ENCODE measurements at regions not wholly inside any gene's neighbourhood (a gene's known extent, or its start where the extent isn't known, plus 50 kb on each side); places are given as distances from the start of the nearest gene placed in this dataset.

DNA sequence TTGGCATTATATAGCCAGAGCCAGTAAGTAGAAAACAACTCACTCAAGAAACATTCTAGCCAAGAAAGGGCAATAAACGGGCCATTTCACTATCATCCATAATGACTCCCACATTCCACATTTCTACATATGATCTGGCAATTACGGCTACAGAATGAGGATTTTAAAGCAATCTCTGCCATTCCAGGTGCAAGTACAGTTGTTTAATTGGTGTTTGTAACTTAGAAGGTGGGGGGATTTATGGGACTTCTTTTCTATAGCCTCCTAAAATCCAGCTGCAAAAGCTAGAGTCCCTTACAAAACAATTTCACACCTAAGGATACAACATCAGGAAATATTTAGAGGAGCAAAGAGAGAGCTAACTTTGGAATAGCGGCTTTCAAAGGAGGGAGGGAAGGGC is 295.4 kb upstream of the RORA start:
- no peaks in the 10 kb centered on the region for H3K36me3 Mint-ChIP-seq
- H3K9me3 Mint-ChIP-seq: peaks cover 0 to 4% (median 0%) of the 10 kb centered on the region in 7 donors
- no peak overlapping the region for H3K4me3 Mint-ChIP-seq

DNA sequence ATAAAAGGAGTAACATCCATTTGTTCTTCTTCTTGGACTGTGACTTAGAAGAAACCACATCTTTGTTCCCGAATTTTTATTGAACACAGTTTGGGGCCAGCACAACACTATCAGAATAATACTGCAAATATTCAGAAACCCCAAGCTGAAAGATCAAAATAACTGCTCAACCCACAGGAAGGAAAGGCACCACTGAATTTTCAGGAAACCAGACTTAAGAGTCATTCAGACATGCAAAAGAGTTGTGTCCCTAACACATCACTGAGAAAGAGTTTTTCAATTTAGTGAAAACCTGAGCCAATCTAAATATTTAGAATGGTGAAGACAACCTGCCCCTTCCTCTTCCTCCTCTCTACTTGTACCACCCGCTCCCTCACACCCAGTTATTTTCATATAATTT is 295.0 kb upstream of the RORA start:
- Mint-ChIP-seq H3K27me3 (peaks cover 15% of the 10 kb centered on the region), H3K36me3 (no peaks in the 10 kb centered on the region), H3K9me3 (peaks cover 0 to 4% (median 0%) of the 10 kb centered on the region in 7 donors), H3K27ac (no peak overlapping the region), H3K4me3 (no peak overlapping the region), H3K4me1 (no peaks in the 10 kb centered on the region)
- no peaks in the 10 kb centered on the region for H3K4me1 ChIP-seq (ENCODE audit: control insufficient read depth, insufficient read depth, low read length, poor library complexity, severe bottlenecking)
- H3K27ac ChIP-seq (ENCODE audit: insufficient read depth, low read length, poor library complexity, severe bottlenecking): no peak overlapping the region
- no peaks in the 10 kb centered on the region for H3K9me3 ChIP-seq (ENCODE audit: control insufficient read depth in 2 of 2, low read length in 2 of 2)
- H3K27me3 ChIP-seq (ENCODE audit: control insufficient read depth, insufficient read depth, low read length): no peaks in the 10 kb centered on the region
- DNase-seq: no peak
- H3K4me3 ChIP-seq (ENCODE audit: low read depth, low read length): no peak overlapping the region
- no peaks in the 10 kb centered on the region for H3K36me3 ChIP-seq (ENCODE audit: control insufficient read depth, insufficient read depth, low read length)
- ATAC-seq (ENCODE audit: low read depth in 2 of 2): no peak

More for the DNA sequence above, 295.4 kb upstream of the RORA start:
- DNase-seq (no peak), ATAC-seq (ENCODE audit: low read depth in 2 of 2) (no peak)
- Histone ChIP-seq H3K36me3 (ENCODE audit: control insufficient read depth, insufficient read depth, low read length) (no peaks in the 10 kb centered on the region), H3K4me3 (ENCODE audit: low read depth, low read length) (no peak overlapping the region), H3K27ac (ENCODE audit: insufficient read depth, low read length, poor library complexity, severe bottlenecking) (no peak overlapping the region), H3K4me1 (ENCODE audit: control insufficient read depth, insufficient read depth, low read length, poor library complexity, severe bottlenecking) (no peaks in the 10 kb centered on the region), H3K9me3 (ENCODE audit: control insufficient read depth in 2 of 2, low read length in 2 of 2) (no peaks in the 10 kb centered on the region), H3K27me3 (ENCODE audit: control insufficient read depth, insufficient read depth, low read length) (no peaks in the 10 kb centered on the region)
- Mint-ChIP-seq H3K4me1 (no peaks in the 10 kb centered on the region), H3K27ac (no peak overlapping the region), H3K27me3 (peaks cover 15% of the 10 kb centered on the region)

DNA sequence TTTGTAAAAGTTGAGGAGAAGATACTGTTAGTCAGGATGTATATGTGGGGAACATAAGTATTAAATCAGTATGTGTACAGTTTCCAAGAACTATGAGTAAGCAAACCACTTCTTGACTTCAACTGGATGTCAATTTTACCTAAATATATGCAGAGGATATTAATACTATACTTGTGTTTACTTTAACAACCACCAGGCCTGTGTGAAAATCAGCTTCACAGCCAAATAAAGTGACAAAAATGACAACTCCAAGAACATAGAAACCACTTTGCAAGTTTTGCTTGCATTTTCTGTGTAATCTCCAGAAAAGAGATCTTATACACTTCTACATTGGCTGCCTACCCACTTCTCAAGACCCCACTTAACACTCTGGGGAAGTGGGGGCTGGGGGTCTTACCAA is 293.3 kb upstream of the RORA start:
- Histone ChIP-seq H3K27ac (ENCODE audit: insufficient read depth, low read length, poor library complexity, severe bottlenecking) (no peak overlapping the region), H3K9me3 (ENCODE audit: control insufficient read depth in 2 of 2, low read length in 2 of 2) (no peaks in the 10 kb centered on the region), H3K4me3 (ENCODE audit: low read depth, low read length) (no peak overlapping the region), H3K27me3 (ENCODE audit: control insufficient read depth, insufficient read depth, low read length) (no peaks in the 10 kb centered on the region), H3K4me1 (ENCODE audit: control insufficient read depth, insufficient read depth, low read length, poor library complexity, severe bottlenecking) (no peaks in the 10 kb centered on the region), H3K36me3 (ENCODE audit: control insufficient read depth, insufficient read depth, low read length) (no peaks in the 10 kb centered on the region)
- Mint-ChIP-seq H3K4me3 (no peak overlapping the region), H3K4me1 (no peaks in the 10 kb centered on the region), H3K9me3 (peaks cover 0 to 4% (median 0%) of the 10 kb centered on the region in 7 donors), H3K36me3 (no peaks in the 10 kb centered on the region), H3K27me3 (peaks cover 15% of the 10 kb centered on the region), H3K27ac (no peak overlapping the region)
- ATAC-seq (ENCODE audit: low read depth in 2 of 2) (no peak), DNase-seq (no peak)

DNA sequence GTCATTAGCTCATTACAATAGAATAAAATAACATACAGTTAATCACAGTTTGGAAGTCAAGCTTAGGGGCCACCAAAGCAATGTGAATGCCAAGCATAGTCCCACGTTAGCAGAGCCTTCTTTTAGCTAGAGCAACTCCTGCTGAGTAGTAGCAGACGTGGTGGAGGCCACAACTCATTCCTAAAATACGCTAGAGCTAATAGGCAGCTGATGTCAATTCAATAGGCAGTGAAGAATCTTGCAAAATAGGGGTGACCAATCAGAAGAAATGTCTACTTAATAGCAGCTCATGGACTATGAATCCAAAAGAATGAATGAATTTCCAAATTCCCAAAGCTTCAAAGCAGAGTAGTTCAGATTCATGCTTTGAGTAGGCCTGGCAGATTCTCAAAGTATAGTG is 292.9 kb upstream of the RORA start:
- no peaks in the 10 kb centered on the region for H3K36me3 ChIP-seq (ENCODE audit: control insufficient read depth, insufficient read depth, low read length)
- no peak overlapping the region for H3K4me3 ChIP-seq (ENCODE audit: low read depth, low read length)
- Mint-ChIP-seq H3K27me3 (peaks cover 15% of the 10 kb centered on the region), H3K9me3 (peaks cover 0 to 4% (median 0%) of the 10 kb centered on the region in 7 donors), H3K4me3 (no peak overlapping the region), H3K4me1 (no peaks in the 10 kb centered on the region), H3K36me3 (no peaks in the 10 kb centered on the region), H3K27ac (no peak overlapping the region)
- no peaks in the 10 kb centered on the region for H3K27me3 ChIP-seq (ENCODE audit: control insufficient read depth, insufficient read depth, low read length)
- H3K27ac ChIP-seq (ENCODE audit: insufficient read depth, low read length, poor library complexity, severe bottlenecking): no peak overlapping the region
- no peak for DNase-seq
- no peak for ATAC-seq (ENCODE audit: low read depth in 2 of 2)
- H3K4me1 ChIP-seq (ENCODE audit: control insufficient read depth, insufficient read depth, low read length, poor library complexity, severe bottlenecking): no peaks in the 10 kb centered on the region
- no peaks in the 10 kb centered on the region for H3K9me3 ChIP-seq (ENCODE audit: control insufficient read depth in 2 of 2, low read length in 2 of 2)

DNA sequence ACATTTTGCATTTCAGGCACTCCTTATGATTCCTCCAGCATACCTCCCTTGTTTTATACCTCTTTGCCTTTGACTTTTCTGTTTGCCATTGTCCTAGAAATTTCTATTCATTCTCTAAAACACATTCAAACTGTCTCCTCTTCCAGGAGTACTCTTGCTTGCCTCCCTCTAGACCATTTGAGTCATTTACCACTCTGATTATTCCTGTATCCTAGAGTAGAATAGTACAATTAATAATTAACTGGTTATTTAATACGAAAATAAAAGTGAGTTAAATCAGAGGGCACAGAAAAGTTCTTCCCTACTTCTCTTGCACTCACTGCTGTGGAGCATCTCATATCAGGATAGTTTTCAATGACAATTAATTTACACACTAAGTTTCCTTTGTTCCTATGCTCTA is 290.2 kb upstream of the RORA start:
- H3K36me3 ChIP-seq (ENCODE audit: control insufficient read depth, insufficient read depth, low read length): no peaks in the 10 kb centered on the region
- H3K4me3 ChIP-seq (ENCODE audit: low read depth, low read length): no peak overlapping the region
- no peaks in the 10 kb centered on the region for H3K4me1 ChIP-seq (ENCODE audit: control insufficient read depth, insufficient read depth, low read length, poor library complexity, severe bottlenecking)
- H3K27me3 Mint-ChIP-seq: peaks cover 14% of the 10 kb centered on the region
- H3K27ac Mint-ChIP-seq: no peak overlapping the region
- H3K36me3 Mint-ChIP-seq: no peaks in the 10 kb centered on the region
- H3K9me3 ChIP-seq (ENCODE audit: control insufficient read depth in 2 of 2, low read length in 2 of 2): no peaks in the 10 kb centered on the region
- H3K4me3 Mint-ChIP-seq: no peak overlapping the region
- H3K9me3 Mint-ChIP-seq: peaks cover 0 to 4% (median 0%) of the 10 kb centered on the region in 7 donors
- no peak for ATAC-seq (ENCODE audit: low read depth in 2 of 2)
- no peaks in the 10 kb centered on the region for H3K27me3 ChIP-seq (ENCODE audit: control insufficient read depth, insufficient read depth, low read length)
- DNase-seq: no peak
- no peak overlapping the region for H3K27ac ChIP-seq (ENCODE audit: insufficient read depth, low read length, poor library complexity, severe bottlenecking)
- H3K4me1 Mint-ChIP-seq: no peaks in the 10 kb centered on the region

DNA sequence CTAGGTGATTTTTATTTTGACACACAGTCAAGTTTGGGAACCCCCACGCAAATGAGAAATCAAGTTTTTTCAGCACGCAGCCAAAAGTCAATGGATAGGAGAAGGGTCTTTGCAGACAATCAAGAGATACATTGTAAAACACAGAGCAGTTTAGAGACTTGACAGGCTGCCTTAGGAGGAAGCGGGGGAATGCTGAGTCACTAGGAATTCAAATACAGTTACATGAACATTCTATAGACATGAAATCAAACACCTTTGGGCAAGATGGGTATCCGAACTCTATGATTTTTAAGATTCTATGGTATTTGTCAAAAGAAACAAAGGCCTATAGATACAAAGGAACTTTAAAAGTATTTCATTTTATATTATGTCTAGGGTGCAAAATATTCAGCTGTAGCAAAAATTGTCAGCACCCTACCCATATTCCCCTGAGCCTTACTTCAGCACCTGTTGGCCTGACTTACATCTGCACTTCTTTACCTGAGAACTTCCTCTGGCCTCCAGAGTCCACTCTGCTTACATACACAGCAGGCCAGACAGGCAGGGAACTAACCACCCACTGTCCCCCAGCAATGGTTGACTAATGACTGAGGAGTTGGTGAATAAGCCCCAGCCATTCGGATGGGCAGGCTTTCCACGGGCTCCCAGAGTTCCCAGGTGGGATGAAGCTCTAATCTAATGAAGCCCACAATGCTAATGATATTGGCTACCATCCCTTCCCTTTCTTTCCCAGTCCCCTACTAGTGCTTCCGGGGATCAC is 289.3 kb upstream of the RORA start:
- Mint-ChIP-seq H3K4me3 (no peak overlapping the region), H3K9me3 (peaks cover 0 to 2% (median 0%) of the 10 kb centered on the region in 7 donors), H3K27me3 (peaks cover 11% of the 10 kb centered on the region), H3K27ac (no peak overlapping the region), H3K4me1 (no peaks in the 10 kb centered on the region), H3K36me3 (no peaks in the 10 kb centered on the region)
- Histone ChIP-seq H3K4me3 (ENCODE audit: low read depth, low read length) (no peak overlapping the region), H3K9me3 (ENCODE audit: control insufficient read depth in 2 of 2, low read length in 2 of 2) (no peaks in the 10 kb centered on the region), H3K27ac (ENCODE audit: insufficient read depth, low read length, poor library complexity, severe bottlenecking) (no peak overlapping the region), H3K27me3 (ENCODE audit: control insufficient read depth, insufficient read depth, low read length) (no peaks in the 10 kb centered on the region), H3K4me1 (ENCODE audit: control insufficient read depth, insufficient read depth, low read length, poor library complexity, severe bottlenecking) (no peaks in the 10 kb centered on the region), H3K36me3 (ENCODE audit: control insufficient read depth, insufficient read depth, low read length) (no peaks in the 10 kb centered on the region)
- DNase-seq: no peak
- ATAC-seq (ENCODE audit: low read depth in 2 of 2): no peak

DNA sequence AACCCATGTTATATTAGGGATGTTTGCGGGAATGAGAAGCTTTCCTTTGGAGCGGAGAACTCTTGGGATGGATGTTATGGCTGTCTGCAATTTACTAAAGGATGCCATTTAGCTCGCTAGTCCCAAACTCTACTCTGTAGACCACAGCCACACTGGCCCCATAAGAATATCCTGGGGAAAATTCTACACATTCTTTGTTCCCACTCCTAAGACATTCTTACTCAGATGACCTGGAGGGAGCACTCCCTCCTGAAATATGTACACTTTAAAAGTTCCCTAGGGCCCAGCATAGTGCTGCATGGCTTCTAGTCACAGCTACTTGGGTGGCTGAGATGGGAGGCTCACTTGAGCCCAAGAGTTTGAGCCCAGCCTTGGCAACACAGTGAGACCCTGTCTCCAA is 288.7 kb upstream of the RORA start:
- Histone ChIP-seq H3K36me3 (ENCODE audit: control insufficient read depth, insufficient read depth, low read length) (no peaks in the 10 kb centered on the region), H3K27me3 (ENCODE audit: control insufficient read depth, insufficient read depth, low read length) (no peaks in the 10 kb centered on the region), H3K4me3 (ENCODE audit: low read depth, low read length) (no peak overlapping the region), H3K27ac (ENCODE audit: insufficient read depth, low read length, poor library complexity, severe bottlenecking) (no peak overlapping the region), H3K9me3 (ENCODE audit: control insufficient read depth in 2 of 2, low read length in 2 of 2) (no peaks in the 10 kb centered on the region), H3K4me1 (ENCODE audit: control insufficient read depth, insufficient read depth, low read length, poor library complexity, severe bottlenecking) (no peaks in the 10 kb centered on the region)
- DNase-seq: no peak
- H3K27me3 Mint-ChIP-seq: peaks cover 11% of the 10 kb centered on the region
- peaks cover 0 to 2% (median 0%) of the 10 kb centered on the region in 7 donors for H3K9me3 Mint-ChIP-seq
- no peaks in the 10 kb centered on the region for H3K36me3 Mint-ChIP-seq
- no peaks in the 10 kb centered on the region for H3K4me1 Mint-ChIP-seq
- H3K4me3 Mint-ChIP-seq: no peak overlapping the region
- no peak overlapping the region for H3K27ac Mint-ChIP-seq
- ATAC-seq (ENCODE audit: low read depth in 2 of 2): no peak

DNA sequence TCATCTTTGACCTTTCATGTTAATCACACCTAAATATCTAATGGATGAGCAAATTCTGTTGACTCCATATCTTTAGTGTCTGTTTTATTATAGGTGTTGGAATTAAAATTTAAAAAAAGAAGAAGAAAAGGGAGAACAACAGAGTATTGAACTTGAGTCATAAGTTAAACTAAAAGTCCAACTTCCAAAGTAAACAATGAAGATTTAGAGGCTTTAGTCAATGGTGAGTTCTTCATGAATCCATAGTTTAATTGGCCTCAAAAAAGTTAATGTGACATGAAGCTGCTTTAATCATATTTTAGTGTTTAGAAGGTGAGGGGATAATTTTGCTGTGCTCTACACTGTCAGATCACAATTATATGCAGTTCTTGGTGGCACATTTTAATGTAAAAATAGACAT is 288.2 kb upstream of the RORA start:
- DNase-seq: no peak
- H3K4me3 ChIP-seq (ENCODE audit: low read depth, low read length): no peak overlapping the region
- no peak for ATAC-seq (ENCODE audit: low read depth in 2 of 2)
- H3K4me1 Mint-ChIP-seq: no peaks in the 10 kb centered on the region
- H3K4me1 ChIP-seq (ENCODE audit: control insufficient read depth, insufficient read depth, low read length, poor library complexity, severe bottlenecking): no peaks in the 10 kb centered on the region
- no peak overlapping the region for H3K27ac Mint-ChIP-seq
- no peak overlapping the region for H3K27ac ChIP-seq (ENCODE audit: insufficient read depth, low read length, poor library complexity, severe bottlenecking)
- H3K4me3 Mint-ChIP-seq: no peak overlapping the region
- H3K27me3 ChIP-seq (ENCODE audit: control insufficient read depth, insufficient read depth, low read length): no peaks in the 10 kb centered on the region
- H3K9me3 Mint-ChIP-seq: peaks cover 0 to 2% (median 0%) of the 10 kb centered on the region in 7 donors
- H3K36me3 ChIP-seq (ENCODE audit: control insufficient read depth, insufficient read depth, low read length): no peaks in the 10 kb centered on the region
- peaks cover 8% of the 10 kb centered on the region for H3K27me3 Mint-ChIP-seq
- H3K9me3 ChIP-seq (ENCODE audit: control insufficient read depth in 2 of 2, low read length in 2 of 2): no peaks in the 10 kb centered on the region
- H3K36me3 Mint-ChIP-seq: no peaks in the 10 kb centered on the region

All from CD4-positive, CD25-positive, alpha-beta regulatory T cell (primary cell).